ENCODE measurements at regions not wholly inside any gene's neighbourhood (a gene's known extent, or its start where the extent isn't known, plus 50 kb on each side); places are given as distances from the start of the nearest gene placed in this dataset.

GRCh38 chr12:123058481-123058880 lies 78.0 kb downstream of the ARL6IP4 start:
- TF ChIP-seq CTCF (conservative IDR thresholded peaks at IDR 0.05; ENCODE audit: low read depth, low read length) (no peak), EZH2phosphoT487 (IDR thresholded peaks at IDR 0.05; ENCODE audit: borderline replicate concordance, low read length) (no peak)

Measured in PC-3 (cell line).